ENCODE measurements at regions not wholly inside any gene's neighbourhood (a gene's known extent, or its start where the extent isn't known, plus 50 kb on each side); places are given as distances from the start of the nearest gene placed in this dataset.
"Not testable (repeated sequence)": the region's sequence is repeated elsewhere in the genome, so short reads cannot be mapped to it uniquely, and the experiment has no call there.

DNA sequence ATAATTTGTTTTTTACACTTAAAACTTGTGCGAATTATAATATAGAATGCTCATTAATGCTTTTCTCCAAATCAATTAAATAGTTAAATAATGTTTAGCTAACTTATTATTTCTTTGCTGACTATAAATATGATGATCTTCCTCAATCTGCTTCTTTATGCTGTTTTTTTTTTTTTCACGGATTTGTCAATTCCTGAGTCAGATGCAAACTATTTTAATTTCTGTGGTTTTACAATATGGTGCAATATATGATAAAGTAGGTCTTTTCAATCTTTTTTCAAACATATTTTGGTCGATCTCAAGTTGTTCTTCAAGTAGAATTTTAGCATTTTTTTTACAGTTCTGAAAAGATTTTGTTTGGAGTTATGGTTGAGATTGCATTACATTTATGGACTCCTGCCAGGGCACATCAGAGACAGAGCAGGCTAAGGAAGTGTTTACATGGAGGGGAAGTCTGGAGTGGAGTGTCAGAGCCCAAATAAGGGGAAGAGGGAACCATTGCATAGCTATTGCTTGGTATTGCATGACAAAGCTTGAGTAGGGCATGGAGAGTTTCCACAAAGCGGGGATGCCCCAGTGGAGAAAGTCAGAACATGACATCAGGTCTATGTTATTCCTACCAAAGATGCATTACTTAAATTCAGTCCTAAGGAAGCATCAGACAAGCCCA, 204.4 kb downstream of the OTUD1 start:
- DNase-seq (ENCODE audit: low read depth, low spot score), result no peak

DNA sequence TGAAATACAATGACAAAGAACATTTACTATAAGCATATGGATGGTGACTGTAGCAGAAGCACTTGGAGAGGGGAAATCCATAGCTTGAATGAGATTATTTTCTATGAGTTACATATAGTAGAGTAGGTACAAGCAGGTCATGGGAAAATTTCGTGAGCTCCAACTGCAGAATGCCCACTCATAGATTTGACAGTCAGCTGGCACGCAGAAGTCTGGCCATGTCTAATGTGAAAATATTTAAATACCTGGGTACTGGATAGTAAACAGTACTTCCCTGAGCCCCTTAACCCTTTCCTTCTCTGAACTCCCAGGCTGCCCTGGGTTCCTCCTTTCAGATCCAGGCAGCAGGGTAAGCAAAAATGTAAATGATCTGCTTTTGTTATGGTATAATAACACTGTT, 209.7 kb downstream of the OTUD1 start:
- no peak for DNase-seq (ENCODE audit: low read depth, low spot score)

DNA sequence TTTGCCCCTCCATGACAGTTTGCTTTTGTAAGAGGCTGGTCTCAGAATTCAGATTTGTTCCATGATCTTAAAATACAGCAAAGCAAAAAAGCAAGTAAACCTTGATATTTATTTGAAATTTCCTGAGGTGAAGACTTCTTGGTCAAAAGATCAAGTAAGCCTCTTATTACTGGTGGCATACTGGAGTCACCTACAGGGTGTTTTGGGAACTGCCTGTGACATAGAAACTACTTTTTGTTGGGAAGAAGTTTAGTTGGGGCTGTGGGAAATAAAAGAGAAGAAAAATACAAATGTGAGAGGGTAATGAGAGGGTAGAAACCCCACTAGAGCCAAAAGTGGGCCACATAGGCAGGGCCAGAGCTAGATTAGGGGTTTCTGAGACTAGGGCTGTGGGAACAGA, 217.9 kb downstream of the OTUD1 start:
- no peak for DNase-seq (ENCODE audit: low read depth, low spot score)

DNA sequence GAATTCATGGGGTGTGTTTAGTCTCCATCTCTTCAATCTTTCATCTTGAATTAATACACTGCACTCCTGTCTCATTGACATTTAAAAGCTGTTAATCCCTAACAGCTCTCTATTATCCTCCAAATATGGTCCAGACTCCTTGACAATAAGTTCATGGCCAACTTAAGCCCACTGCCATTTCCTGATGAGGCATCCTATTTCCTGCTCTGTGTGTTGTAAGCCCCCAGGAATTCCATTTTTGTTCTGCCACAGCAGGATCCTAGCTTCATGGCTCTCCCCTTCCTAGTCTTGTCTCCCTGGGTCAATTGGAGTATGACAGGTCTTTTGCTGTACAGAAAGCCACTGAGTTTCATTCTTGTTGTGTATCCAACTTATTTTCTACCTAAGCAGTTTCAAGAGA, 218.8 kb downstream of the OTUD1 start:
- DNase-seq (ENCODE audit: low read depth, low spot score), result no peak

DNA sequence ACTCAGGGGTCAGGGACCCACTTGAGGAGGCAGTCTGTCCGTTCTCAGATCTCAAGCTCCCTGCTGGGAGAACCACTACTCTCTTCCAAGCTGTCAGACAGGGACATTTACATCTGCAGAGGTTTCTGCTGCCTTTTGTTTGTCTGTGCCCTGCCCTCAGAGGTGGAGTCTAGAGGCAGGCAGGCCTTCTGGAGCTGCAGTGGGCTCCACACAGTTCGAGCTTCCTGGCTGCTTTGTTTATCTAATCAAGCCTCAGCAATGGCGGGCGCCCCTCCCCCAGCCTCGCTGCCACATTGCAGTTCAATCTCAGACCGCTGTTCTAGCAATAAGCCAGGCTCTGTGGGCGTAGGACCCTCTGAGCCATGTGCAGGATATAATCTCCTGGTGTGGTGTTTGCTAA, 233.0 kb downstream of the OTUD1 start:
- DNase-seq (ENCODE audit: low read depth, low spot score), result not testable (repeated sequence)

DNA sequence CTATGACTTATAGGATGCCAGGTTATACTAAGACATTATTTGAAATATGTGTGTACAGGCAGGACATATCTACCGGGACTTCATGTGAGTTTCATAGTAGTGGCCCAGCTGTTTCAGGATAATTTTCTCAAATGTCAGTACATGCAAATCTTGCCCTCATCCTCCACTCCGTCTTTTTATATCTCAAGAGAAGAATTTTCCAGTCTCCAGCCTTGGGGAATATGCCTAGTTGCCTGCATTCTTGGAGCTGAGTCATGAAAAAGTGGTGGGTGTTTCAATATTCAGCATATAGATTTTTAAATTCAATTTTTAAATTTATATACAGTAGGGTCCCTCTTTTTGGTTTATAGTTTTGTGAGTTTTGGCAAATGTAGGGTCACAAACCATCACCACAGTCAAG, 236.7 kb downstream of the OTUD1 start:
- DNase-seq (ENCODE audit: low read depth, low spot score), result no peak

DNA sequence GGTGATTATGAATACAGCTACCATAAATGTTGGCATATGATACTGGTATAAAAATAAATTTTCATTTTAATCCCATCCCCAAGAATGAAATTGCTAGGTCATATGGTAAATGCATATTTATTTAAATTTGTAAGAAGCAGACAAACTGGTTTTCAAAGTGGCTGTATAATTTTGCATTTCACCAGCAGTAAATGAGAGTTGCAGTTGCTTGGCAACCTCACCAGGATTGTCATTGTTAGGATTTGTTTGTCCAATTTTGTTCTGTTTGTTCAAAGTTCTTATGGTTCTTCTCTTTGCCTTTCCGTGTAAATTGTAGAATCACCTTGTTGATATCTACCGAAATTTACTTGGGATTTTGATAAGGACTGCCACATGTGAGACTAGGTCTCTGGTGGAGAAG, 237.4 kb downstream of the OTUD1 start:
- DNase-seq (ENCODE audit: low read depth, low spot score), result no peak

DNA sequence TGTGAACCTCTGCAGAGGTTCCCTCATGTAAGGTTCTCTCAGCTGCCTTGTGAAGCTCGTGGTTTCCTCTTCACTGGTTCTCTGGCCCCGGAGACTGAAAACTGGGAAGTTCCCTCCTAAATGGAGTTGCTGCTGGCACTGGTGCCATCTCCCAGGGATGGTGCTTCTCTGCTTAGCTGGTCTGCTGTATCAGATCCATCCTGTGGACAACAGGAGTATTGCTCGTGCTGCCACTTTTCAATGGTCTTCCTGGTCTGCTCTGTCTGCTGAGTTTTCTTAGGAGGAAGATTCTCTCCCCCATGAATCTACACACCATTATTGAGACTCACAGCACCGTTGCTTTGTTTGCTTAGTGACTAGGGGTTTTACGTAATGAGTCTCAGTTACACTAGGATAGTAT, 247.8 kb downstream of the OTUD1 start:
- no peak for DNase-seq (ENCODE audit: low read depth, low spot score)

DNA sequence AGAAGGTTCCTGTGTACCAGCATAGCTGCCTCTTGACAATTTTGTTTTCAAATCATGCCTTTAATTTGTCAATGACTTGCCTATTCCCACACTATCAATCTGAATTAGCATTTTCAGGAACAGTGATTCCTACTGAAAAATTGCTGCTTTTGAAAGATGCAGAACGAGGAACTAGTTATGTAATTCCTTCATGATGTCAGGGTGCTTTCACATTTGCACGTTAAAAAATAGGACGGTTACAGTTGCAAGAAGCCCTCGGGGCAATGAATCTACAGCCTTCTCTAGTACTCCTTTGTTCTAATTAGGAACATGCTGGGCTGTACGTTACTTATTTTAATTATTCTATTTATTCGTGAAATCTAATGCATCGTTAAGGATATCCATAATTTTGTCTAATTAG, 253.9 kb downstream of the OTUD1 start:
- no peak for DNase-seq (ENCODE audit: low read depth, low spot score)

DNA sequence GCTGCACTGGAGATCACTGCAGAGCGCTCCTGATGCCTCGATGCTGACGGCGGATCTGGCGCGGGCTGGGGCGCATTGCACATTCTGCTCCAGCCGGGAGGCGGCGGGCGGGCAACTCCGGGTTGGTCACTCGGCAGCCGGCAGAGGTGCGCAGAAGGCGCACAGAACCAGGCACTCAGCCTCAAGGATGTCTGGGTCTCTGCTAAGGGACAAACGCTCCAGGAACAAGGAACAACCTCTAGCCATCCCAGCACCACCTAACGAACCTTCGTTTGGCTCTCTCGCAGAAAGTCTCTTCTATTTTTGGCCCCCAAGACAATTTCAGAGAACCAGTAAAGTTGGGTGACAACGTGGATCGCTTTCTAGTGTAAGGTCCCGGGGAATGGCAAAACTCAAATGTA, 254.6 kb downstream of the OTUD1 start:
- no peak for DNase-seq (ENCODE audit: low read depth, low spot score)

DNA sequence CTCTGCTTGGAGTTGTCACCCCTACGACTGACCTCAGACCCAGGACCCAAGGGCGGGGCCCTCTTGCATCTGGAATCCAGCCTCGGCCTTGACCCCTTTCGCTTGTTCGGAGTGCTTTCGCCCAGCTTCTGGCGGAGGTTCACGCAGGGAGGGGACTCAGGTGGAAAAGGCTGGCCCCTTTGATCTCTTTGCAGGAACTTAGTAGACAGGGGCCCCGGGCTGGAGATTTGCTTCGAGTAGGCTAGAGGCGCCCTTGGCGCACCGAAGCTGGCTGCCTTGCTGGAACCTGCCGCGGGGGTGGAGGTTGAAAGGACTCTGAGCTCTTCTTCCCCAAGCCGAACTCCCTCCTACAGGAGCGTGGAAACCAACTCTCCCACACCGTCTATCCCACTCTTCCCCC, 255.1 kb downstream of the OTUD1 start:
- no peak for DNase-seq (ENCODE audit: low read depth, low spot score)

DNA sequence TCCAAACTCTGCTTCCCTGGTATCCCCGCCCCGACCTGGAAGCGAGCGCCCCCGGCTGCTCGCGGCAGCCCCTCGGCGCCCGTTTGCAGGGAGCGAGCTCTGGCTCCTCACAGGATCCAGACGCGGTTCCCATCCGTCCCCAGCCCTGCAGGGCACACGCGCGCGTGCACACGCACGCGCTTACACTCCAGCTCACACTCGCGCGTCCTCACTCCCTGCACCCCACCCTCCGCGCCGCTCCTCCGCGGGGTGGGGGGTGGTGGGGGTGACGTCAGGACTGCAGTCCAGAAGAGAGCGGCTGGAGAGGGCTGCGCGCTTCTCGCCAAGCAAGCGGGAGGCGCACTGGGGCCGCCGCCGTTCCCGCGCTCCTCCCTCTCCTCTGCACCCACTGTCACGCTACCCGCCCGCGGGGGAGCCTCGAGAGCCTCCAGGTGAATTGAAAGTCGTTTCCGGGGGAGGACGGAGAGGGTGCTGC, 255.6 kb downstream of the OTUD1 start:
- DNase-seq (ENCODE audit: low read depth, low spot score), result no peak

DNA sequence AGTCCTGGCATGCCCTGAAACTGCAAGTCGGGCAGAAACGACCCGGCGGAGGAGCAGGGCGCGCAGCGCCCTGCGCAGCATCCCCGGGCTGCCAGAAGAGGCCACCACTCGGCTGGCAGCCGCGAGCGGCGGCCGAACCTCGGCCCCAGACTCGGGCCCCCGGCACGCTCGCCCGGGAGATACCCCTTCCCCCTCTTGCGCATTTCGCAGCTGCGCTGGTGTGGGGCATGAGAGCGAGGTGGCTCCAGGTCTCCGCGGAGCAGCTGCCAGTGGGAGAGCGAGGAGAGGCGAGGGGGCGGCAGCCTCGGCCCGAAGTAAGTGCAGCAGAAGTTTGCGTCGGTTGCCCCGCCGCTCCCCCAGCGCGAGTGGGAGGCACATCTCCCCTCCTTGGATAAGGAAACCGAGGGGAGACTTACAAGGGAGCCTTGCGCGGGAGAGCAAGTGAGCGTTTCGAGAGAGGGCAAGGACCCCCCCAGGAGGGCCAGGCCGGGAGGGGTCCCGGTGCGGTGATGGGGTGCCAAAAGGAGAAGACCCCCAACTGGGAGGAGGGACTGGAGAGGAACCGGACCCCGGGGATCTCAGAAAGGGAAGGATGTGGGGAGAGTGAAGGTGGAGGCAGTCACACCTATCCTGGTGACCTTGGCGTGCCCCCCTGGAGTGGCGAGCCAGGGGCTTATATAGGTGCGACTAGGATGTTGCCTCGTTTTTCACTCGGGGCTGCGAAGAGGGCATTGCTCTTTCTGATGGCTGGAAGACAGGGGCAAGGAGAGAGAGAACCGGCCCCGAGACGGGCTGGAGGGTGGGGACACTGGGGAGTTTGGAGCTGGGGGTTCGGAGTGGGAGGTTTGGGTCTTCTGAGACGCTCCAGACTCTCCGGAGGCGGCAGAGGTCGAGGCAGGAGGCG, 256.3 kb downstream of the OTUD1 start:
- DNase-seq (ENCODE audit: low read depth, low spot score), result no peak

DNA sequence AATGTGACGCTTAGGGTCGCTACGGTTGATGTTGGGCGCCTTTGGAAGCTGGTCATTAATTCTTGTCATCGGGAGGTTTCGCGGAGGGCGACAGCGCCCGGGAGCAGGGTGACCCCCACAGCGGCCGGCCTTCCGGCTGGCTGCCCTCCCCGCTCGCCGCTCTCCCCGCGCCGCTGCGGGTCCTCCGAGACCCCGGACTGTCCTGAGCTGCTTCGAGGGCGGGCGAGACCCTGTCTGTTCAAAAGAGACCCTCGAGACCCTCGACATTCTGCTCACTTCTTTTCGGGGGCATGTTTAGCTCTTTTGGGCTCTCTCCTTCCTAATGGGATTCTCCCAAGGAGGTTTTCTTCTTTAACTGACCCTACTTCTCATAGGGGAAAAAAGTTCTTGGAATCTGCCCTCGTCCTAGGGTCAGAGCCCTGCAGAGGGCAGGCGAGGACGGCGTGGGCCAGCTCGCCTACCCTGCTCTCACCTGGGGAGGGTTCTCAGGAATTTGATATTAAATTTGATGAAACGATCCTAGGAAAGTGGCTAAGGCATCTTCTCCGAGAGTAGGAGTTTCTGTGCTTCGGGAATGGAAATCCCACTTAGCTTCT, 257.0 kb downstream of the OTUD1 start:
- DNase-seq (ENCODE audit: low read depth, low spot score), result no peak

DNA sequence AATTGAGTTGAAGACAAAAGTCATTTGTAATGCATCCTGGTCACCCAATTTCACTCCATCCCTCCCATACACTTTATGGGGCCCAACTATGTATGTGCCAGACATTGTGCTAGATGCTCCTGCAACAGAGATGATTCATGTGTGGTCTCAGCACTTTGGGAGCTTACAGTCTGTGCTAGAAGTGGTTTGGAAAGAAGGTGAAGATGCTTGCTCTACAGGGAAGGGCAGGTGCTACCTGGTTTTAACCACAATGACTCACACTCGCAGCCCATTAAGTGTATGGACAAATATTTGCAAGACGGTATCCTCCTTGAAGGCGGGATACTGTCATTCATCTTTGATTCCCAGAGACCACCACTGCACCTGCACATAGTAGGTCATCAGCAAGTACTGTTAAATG, 257.6 kb downstream of the OTUD1 start:
- no peak for DNase-seq (ENCODE audit: low read depth, low spot score)

DNA sequence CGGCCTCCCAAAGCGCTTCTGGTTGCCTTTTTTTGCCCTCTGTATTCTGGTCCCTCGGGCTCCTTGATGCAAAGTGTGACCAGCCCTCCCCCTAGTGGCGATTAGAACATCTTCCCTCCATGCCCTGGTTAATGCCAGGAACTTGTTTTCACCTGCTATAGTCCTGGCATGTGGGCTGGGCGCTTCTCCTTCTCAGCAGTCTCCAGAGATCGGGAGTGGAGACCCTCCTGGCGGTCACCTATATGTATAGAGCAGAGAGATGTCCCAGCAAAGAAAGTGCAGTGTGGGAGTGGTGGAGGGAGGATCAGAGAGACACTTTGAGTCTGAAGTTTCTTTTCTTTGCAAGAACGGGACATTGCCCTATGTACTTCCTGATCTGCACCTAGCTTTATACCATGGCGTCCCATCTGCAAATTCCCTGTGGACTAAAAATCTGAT, 264.1 kb downstream of the OTUD1 start:
- peak; percentile 23 for DNase-seq (ENCODE audit: low read depth, low spot score)

DNA sequence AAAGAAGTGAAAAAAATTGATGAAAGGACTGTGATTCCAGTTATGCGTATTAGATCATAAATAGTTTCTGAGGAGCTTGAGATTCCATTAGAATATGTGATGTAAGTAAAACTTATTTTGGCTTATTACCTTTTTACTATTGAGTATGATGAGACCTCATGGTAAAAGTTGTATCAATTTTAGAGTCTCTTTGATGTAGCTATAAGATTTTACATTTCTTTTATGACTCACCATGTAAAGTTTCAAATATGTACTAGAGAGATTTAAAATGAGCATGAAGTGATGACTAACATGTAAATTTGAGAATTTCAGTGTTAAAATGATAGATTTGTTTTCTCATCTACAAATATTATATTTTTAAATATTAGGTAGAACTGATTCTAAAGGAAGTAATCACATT, 276.5 kb downstream of the OTUD1 start:
- no peak for DNase-seq (ENCODE audit: low read depth, low spot score)

DNA sequence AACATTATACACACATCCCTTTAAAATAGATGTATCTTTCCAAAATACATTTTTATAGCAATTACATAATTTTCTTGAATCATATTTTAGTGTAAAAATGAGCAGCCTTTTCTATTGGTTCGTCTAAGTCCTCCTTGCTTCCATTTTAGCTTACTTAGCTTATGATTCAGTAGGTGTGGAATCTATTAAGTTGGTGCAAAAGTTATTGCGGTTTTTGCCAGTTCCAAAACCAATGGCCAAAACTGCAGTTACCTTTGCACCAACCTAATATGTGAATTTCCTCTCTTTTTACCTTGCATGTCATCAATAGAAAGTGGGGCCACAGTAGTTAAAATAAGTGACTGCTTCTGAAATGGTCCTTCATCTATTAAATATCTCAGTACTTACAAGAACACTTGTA, 279.0 kb downstream of the OTUD1 start:
- no peak for DNase-seq (ENCODE audit: low read depth, low spot score)

DNA sequence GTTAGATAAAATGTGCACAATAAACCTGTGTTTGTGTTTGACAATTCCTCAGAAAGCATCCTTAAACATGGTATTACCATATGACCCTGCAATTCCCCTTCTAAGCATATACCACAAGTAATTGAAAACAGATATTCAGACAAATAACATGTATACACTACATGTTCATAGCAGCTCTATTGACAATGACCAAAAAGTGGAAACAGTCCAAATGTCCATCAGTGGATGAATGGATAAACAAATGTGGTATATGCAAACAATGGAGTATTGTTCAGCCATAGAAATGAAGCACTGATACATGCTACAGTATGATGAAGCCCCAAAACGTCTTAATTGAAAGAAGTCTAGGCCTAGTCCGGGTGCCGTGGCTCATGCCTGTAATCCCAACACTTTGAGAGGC, 280.1 kb downstream of the OTUD1 start:
- no peak for DNase-seq (ENCODE audit: low read depth, low spot score)

DNA sequence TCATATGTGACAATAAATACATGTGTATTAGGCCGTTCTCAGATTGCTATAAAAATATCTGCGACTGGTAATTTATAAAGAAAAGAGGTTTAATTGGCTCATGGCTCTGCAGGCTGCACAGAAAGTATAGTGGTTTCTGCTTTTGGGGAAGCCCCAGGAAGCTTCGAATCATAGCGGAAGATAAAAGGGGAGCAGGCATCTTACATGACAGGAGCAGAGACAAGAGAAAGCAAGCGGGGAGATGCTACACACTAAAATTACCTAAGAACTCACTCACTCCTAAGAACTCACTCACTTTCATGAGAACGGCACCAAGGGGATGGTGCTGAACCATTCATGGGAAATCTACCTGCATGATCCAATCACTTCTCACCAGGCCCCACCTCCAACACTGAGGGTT, 284.9 kb downstream of the OTUD1 start:
- no peak for DNase-seq (ENCODE audit: low read depth, low spot score)

DNA sequence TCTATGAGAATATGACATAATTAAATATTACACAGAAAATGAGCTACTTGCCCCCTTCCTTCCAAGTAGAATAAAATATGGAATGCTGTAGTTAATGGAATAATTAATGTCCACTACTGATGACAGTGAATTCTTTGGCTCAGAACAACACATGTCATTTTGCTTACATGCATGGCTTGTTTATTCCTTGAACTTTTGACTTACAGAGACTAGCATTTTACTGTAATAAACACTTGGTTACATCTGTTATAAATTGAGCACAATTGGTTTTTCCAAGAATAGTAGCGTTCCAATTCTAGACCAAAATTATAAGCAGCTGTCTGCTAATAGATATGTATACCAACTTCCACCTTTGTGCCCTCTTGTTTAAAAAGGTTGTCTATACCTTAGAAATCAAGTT, 286.7 kb downstream of the OTUD1 start:
- DNase-seq (ENCODE audit: low read depth, low spot score), result no peak

DNA sequence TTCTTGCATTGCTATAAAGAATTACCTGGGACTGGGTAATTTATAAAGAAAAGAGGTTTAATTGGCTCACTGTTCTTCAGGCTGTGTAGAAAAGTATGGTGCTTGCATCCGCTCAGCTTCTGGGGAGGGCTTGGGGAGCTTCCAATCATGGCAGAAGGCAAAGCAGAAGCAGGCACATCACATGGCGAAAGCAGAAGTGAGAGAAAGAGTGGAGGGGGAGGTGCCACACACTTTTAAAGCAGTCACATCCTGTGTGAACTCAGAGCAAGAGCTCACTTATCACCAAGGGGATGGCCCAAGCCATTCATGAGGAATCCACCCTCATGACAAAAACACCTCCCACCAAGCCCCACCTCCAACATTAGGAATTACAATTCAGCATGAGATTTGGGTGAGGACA, 303.5 kb downstream of the OTUD1 start:
- DNase-seq (ENCODE audit: low read depth, low spot score), result no peak

DNA sequence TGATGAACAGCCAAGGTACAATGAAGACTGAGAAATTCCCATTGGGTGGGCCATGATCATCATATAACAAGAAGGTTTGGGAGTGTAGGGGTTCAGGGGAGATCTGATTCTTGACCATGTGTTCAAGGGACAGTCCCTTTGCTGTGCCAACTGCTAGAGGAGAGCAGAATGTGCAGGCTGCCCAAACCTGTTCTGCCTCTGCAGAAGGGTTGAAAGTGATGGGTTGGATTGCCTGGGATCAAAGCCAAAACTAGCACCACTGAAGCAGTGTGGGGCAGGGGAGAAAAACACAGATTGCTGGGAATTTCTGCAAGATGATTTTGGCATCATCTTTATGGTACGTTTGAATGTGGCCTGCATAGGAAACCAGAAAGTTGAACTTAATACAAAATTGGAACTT, 303.9 kb downstream of the OTUD1 start:
- DNase-seq (ENCODE audit: low read depth, low spot score), result no peak
